ENCODE measurements at regions not wholly inside any gene's neighbourhood (a gene's known extent, or its start where the extent isn't known, plus 50 kb on each side); places are given as distances from the start of the nearest gene placed in this dataset.

DNA sequence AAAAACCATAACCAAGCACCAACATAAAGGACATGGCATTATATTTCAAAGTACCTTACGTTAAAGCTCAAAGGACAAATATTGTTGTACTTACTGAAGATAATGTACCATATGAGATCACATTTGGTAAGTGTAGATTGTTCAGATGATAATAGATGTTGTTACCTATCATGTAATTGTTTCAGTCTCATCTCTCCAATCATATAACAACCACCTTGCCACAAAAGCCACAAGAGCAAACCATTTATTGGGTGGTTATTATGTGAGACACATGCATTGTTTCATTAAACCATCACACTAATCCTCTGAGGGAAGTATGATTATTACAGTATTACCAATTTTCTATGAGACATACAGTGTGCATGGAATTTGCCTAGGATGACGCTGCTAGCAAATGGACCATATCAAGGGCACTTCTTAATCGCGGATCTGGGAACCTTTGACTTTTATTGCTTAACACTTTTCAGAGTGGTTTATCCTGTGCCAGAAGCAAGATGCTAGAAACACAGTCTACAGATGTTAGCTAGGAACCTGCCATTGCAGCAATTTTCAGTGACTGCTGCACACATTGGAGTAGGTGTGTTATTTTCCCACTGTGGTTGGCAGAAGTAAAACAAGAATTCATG lies 149.8 kb upstream of the AKIRIN2 start:
- no peak for DNase-seq (ENCODE audit: low read depth in 2 of 2)

DNA sequence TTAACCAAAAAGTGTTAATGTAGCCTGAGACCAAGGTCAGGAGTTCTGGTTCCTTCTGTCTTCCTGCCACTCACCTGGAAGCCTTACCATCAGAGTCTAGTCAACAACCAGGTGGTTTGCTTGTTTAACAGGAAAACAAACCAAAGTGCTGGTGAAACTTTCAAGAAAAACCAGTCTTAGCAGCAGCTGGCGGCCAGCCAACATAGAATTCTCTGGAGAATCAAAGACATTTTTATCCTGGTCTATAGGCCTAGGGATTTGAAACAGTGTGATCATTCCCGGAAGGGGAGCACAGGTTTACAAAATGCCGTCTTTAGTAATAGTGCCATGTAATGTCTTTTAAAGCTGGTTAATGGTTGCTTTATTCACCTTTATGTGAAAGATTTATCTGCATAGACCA lies 146.6 kb upstream of the AKIRIN2 start:
- no peak for DNase-seq (ENCODE audit: low read depth in 2 of 2)

GRCh38 chr6:87847830-87848210 lies 145.8 kb upstream of the AKIRIN2 start:
- DNase-seq (ENCODE audit: low read depth in 2 of 2) = no peak

GRCh38 chr6:87847135-87847829 lies 145.2 kb upstream of the AKIRIN2 start:
- no peak for DNase-seq (ENCODE audit: low read depth in 2 of 2)

DNA sequence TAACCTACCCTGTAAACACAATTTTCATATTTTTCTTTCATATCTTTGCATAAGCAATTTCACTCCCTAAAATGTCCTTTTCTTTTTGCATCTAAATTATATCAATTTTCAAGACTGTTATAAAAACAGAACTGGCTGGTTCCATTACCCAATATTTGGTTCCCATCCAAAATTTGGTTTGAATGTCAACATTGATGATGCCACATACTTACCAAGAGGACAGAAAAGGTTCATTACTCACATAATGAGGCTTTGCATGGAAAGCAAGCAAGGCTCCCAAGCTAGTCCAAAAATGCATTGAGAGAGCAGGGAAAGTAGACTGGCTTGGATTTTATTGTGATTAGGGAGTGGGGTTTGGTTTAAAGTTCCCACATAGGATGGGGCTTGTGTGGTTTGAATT lies 144.4 kb upstream of the AKIRIN2 start:
- no peak for DNase-seq (ENCODE audit: low read depth in 2 of 2)

DNA sequence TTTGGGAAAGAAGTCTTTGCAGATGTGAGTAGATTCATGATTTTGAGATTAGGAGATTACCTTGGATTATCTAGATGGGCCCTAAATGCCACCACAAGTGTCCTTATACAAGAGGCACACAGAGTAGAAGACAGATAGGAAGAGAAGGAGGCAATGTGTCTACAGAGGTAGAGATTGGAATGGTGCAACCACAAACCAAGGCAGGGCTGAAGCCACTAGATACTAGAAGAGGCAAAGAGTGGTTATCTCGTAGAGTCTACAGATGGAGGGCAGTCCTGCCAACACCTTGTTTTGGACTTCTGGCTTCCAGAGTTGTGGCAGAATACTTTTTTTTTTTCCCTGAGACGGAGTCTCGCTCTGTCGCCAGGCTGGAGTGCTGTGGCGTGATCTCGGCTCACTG lies 138.3 kb upstream of the AKIRIN2 start:
- no peak for DNase-seq (ENCODE audit: low read depth in 2 of 2)

DNA sequence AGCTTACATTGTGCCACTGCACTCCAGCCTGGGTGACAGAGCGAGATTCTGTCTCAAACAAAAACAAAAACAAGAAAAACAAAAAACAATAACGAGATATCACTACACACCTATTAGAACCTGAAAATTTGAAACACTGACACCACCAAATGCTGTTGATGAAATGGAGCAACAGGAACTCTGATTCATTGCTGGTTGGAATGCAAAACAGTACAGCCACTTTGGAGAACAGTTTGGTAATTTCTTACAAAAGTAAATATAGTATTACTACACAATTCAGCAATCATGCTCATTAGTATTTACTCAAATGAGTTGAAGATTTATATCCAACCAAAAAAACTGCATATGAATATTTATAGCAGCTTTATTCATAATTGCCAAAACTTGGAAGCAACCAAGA lies 135.8 kb upstream of the AKIRIN2 start:
- no peak for DNase-seq (ENCODE audit: low read depth in 2 of 2)

- DNase-seq (ENCODE audit: low read depth in 2 of 2) = no peak
Measured at GRCh38 chr6:87837444-87837843, 135.4 kb upstream of the AKIRIN2 start.

DNA sequence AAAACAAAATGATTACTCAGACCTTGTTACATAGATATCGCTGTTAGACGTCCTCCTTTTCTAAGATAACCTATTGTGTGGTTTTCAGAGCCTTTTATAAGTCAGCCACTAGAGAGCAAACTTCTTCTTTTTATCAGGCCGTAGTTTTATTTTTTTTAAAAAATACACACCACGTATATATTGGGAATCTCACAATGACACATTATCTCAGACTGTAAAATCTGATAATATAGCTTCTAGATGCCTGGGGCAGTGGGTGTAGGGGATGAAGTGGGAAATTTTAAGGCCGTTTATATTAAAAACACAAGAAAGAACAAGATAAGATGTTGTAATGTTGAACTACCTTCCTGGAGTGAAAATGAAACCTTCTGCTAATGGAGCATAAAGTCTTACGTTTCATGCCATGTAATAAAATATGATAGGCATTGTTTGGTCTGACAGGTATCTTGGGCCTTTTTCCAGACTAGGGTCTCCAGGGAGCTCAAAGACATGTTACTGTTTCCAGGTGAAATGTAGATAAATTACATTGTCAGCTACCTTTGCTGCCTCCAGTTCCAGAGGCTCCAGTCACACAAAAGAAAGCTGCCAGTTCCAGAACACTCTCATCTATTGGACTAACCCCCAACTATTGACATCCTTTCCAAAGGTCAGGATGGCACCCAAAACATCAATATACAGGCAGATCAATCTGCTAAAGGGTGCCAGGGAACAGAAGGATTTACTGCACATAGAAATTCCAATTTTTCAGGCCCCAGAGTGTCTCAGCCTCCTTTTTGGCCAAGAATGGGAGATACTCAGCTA lies 130.2 kb upstream of the AKIRIN2 start:
- DNase-seq (ENCODE audit: low read depth in 2 of 2) = peak; percentile 1 to 35

DNA sequence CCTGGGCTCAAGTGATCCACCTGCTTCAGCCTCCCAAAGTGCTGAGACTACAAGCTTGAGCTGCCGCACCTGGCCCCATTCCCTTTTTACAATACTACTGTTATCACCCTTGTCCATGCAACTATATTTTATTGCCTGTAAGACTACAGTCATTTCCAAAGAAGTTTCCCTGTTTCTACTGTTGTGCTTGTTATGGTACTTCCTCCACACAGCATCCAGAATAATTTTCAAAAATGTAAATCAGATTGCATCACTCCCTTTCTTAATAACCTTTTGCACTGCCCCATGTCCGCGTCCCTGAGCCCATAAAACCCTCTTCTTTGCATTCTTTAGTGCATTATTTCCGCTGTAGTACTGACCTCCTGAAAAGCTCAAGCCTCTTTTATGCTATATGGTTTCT lies 128.9 kb upstream of the AKIRIN2 start:
- DNase-seq (ENCODE audit: low read depth in 2 of 2) = no peak

- no peak for DNase-seq (ENCODE audit: low read depth in 2 of 2)
Measured at GRCh38 chr6:87829622-87830121, 127.6 kb upstream of the AKIRIN2 start.

DNA sequence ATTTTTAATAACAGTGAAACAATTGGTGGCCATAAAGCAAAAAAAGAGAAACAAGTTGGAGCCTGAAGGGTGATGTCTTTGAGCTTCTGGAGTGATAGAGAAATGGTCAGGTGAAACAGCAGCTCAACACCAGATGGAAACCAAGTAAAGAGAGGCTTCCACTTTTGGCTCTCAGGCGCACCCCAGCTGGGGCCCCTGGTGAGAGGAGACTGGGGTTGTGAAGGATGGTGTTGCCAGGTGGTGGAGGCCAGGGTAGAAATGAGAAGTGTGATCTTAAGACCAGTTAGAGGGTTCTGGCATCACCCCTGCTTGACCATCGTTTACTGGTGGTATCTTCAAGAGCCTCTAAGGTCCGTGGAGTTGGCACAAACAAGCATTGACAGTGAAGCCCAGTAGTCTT lies 126.0 kb upstream of the AKIRIN2 start:
- no peak for DNase-seq (ENCODE audit: low read depth in 2 of 2)

DNA sequence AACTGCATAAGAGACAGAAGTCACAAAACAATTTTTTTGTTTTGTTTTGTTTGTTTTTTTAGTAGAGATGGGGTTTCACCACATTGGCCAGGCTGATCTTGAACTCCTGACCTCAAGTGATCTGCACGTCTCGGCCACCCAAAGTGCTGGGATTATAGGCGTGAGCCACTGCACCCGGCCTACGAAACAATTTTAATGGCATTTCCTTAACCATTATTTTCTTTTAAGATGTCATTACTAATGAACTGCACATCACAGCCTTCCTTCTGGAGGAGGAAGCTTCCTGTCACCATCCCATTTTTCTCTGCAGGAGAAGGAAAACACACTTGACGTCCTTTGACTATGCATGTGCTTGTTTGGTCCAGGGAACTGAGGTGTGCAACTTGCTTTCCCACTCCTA lies 125.3 kb upstream of the AKIRIN2 start:
- DNase-seq (ENCODE audit: low read depth in 2 of 2) = no peak

DNA sequence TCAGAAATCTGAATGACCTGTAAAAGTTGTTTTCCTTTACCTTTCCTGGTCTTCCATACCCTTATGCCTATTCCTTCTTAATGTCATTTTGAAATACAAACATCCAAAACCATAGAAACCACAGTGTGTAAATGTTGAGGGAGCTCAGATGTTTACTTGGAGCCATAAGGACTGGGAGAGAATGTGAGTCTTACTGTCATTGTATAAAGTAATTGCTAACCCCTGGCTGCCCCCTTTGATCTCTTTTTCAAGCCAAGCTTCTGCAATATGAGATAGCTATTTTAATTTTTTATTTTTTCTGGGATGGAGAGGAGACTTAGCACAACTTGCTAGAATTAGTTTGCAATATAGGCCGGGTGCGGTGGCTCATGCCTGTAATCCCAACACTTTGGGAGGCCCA lies 124.4 kb upstream of the AKIRIN2 start:
- DNase-seq (ENCODE audit: low read depth in 2 of 2) = no peak

DNA sequence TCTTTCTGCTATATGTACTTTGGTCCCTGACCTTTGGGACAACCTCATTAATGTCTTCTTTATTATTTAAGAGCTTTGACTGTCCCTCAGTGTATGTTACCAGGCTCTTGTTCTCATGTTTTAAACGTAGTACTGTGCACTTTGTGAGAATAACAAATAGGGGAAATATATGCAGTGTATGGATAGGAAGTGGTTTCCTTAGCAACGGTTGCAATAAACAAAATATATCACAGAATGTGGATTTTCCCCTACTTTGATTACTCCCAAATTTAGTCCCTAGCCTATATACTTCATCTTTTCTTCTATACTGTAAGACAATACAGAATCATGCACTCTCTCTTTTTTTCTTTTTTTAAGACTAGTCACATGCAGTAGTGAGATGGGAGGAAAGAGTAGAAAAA lies 123.8 kb upstream of the AKIRIN2 start:
- peak; percentile 1 to 16 for DNase-seq (ENCODE audit: low read depth in 2 of 2)

GRCh38 chr6:87824958-87825491 lies 123.0 kb upstream of the AKIRIN2 start:
- no peak for DNase-seq (ENCODE audit: low read depth in 2 of 2)

GRCh38 chr6:87822011-87822410 lies 120.0 kb upstream of the AKIRIN2 start:
- DNase-seq (ENCODE audit: low read depth in 2 of 2) = no peak

GRCh38 chr6:87820343-87820984 lies 118.4 kb upstream of the AKIRIN2 start:
- DNase-seq (ENCODE audit: low read depth in 2 of 2) = no peak

DNA sequence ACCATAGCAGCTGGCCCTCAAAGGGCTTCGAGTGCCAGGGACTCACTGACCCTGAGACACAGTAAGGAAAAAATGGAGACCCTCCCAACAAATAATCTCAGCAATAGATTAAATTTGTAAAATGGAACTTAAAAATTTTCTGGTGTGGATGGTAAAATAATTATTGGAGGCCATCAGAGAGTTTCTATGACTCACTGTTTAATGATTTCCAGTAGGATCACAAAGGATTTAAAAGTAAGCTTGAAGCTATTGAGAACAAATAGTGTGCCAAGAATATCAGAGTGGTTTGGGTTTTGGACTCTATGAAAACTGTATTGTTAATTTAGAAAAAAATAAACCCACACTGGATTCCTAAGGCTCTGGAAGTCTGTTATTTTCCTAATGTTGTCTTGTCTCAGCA lies 115.2 kb upstream of the AKIRIN2 start:
- DNase-seq (ENCODE audit: low read depth in 2 of 2) = no peak

- DNase-seq (ENCODE audit: low read depth in 2 of 2) = no peak
Measured at GRCh38 chr6:87815449-87815848, 113.4 kb upstream of the AKIRIN2 start.

GRCh38 chr6:87808005-87808757 lies 106.1 kb upstream of the AKIRIN2 start:
- DNase-seq (ENCODE audit: low read depth in 2 of 2) = no peak

All from dermis microvascular lymphatic vessel endothelial cell (primary cell).